Lower leg skin (tissue), 4 donors: ENCODE measurements at regions not wholly inside any gene's neighbourhood (a gene's known extent, or its start where the extent isn't known, plus 50 kb on each side); places are given as distances from the start of the nearest gene placed in this dataset.
"Not testable (repeated sequence)": the region's sequence is repeated elsewhere in the genome, so short reads cannot be mapped to it uniquely, and the experiment has no call there.

ENCODE experiments used
- DNase-seq, 2 donors: peaks; one replicate each; pipeline ENCODE4 v3.0.0-alpha.2; 2019; ENCODE audit warnings: low spot score in 2 of 2
- H3K4me3 ChIP-seq: fragments of 200-600 bp; sonication (generic); 2 replicates; pipeline ENCODE4 v1.5.1; 2017; ENCODE audit warnings: mild to moderate bottlenecking, low read depth; ENCODE audit not compliant: poor library complexity, severe bottlenecking
- CTCF ChIP-seq, 3 donors: fragments of 450-650 bp; IDR thresholded peaks; one replicate each; pipeline ENCODE4 v1.5.1; 2016; ENCODE audit warnings: antibody characterized with exemption in 3 of 3, mild to moderate bottlenecking in 3 of 3, moderate library complexity in 2 of 3
- POLR2A ChIP-seq, 2 donors: fragments of 450-650 bp; IDR thresholded peaks; one replicate each; pipeline ENCODE4 v1.6.1; 2016 to 2017; ENCODE audit warnings: antibody characterized with exemption in 2 of 2, mild to moderate bottlenecking in 1 of 2, moderate library complexity in 1 of 2
- WGBS, 2 donors: methylation state at CpG; one replicate each; pipeline ENCODE4 v1.1.5; 2018; 5-methylcytosine and 5-hydroxymethylcytosine counted together
- intact Hi-C: fragments of 100-400 bp; cut with DNase I; formaldehyde crosslinking; loops from one replicate; pipeline ENCODE4 v1.15.0; 2023; ENCODE audit warnings: low total_unique reads

- H3K4me3 ChIP-seq: no peak overlapping the region
- intact Hi-C loops: no loop called here
- 74 to 75% methylated on average over 2 of the region's 2 CpGs for WGBS, 2 donors
- TF ChIP-seq CTCF (IDR thresholded peaks at IDR 0.05) (no peak), POLR2A (IDR thresholded peaks at IDR 0.05) (no peak)
- DNase-seq: no peak
Measured at GRCh38 chr1:194857413-194857812, 1671.0 kb upstream of the B3GALT2 start.

GRCh38 chr1:194848846-194849245, 1662.4 kb upstream of the B3GALT2 start:
- intact Hi-C loops: no loop called here
- TF ChIP-seq POLR2A (IDR thresholded peaks at IDR 0.05) (no peak), CTCF (IDR thresholded peaks at IDR 0.05) (no peak)
- H3K4me3 ChIP-seq: no peak overlapping the region

GRCh38 chr1:194846488-194846887, 1660.1 kb upstream of the B3GALT2 start:
- intact Hi-C loops: no loop called here
- 89 to 93% methylated on average over 1 of the region's 1 CpG for WGBS, 2 donors
- no peak for TF ChIP-seq CTCF (IDR thresholded peaks at IDR 0.05)
- no peak overlapping the region for H3K4me3 ChIP-seq
- DNase-seq: no peak

More at GRCh38 chr1:194848846-194849245, 1662.4 kb upstream of the B3GALT2 start:
- DNase-seq: no peak

- 76 to 83% methylated on average over 1 of the region's 1 CpG for WGBS, 2 donors
- TF ChIP-seq CTCF (IDR thresholded peaks at IDR 0.05) (no peak), POLR2A (IDR thresholded peaks at IDR 0.05) (no peak)
- intact Hi-C loops: no loop called here
- no peak overlapping the region for H3K4me3 ChIP-seq
- DNase-seq: no peak
Measured at GRCh38 chr1:194843077-194843476, 1656.7 kb upstream of the B3GALT2 start.

GRCh38 chr1:194833111-194833510, 1646.7 kb upstream of the B3GALT2 start:
- TF ChIP-seq CTCF (IDR thresholded peaks at IDR 0.05): no peak
- TF ChIP-seq POLR2A (IDR thresholded peaks at IDR 0.05): no peak
- 56 to 58% methylated on average over 2 of the region's 2 CpGs for WGBS, 2 donors
- H3K4me3 ChIP-seq: no peak overlapping the region
- intact Hi-C loops: no loop called here
- no peak for DNase-seq

- intact Hi-C loops, H3K4me3 ChIP-seq, DNase-seq: not testable (repeated sequence)
- 90 to 94% methylated on average over 1 of the region's 1 CpG for WGBS, 2 donors
Measured at GRCh38 chr1:194831595-194831994, 1645.2 kb upstream of the B3GALT2 start.
